HepG2 (cell line): ENCODE measurements at regions not wholly inside any gene's neighbourhood (a gene's known extent, or its start where the extent isn't known, plus 50 kb on each side); places are given as distances from the start of the nearest gene placed in this dataset.
A peak's percentile ranks its signal among the peaks of the same experiment; 100 is the strongest.

ENCODE experiments used
- AKAP8 ChIP-seq: sonication (generic); formaldehyde crosslinking; IDR thresholded peaks from 2 replicates; pipeline ENCODE4 v1.5.1; 2020; ENCODE audit warnings: mild to moderate bottlenecking, missing genetic modification reagents
- CAMTA2 ChIP-seq: sonication (generic); formaldehyde crosslinking; IDR thresholded peaks from 2 replicates; pipeline ENCODE4 v1.4.0; 2020; ENCODE audit warnings: mild to moderate bottlenecking, missing genetic modification reagents, borderline replicate concordance
- GATAD1 ChIP-seq: IDR thresholded peaks from 2 replicates; pipeline ENCODE4 v1.6.1; 2016; ENCODE audit warnings: missing genetic modification reagents, missing compliant biosample characterization
- NFYB ChIP-seq: sonication (generic); formaldehyde crosslinking; IDR thresholded peaks from 2 replicates; pipeline ENCODE4 v1.4.0; 2020; ENCODE audit warnings: missing genetic modification reagents
- PHF21A ChIP-seq: sonication (generic); formaldehyde crosslinking; IDR thresholded peaks from 2 replicates; pipeline ENCODE4 v1.5.0; 2020; ENCODE audit warnings: mild to moderate bottlenecking, missing genetic modification reagents
- SALL1 ChIP-seq: sonication (generic); formaldehyde crosslinking; IDR thresholded peaks from 2 replicates; pipeline ENCODE4 v1.8.0; 2022; ENCODE audit warnings: mild to moderate bottlenecking, missing genetic modification reagents
- SIX1 ChIP-seq: sonication (generic); formaldehyde crosslinking; IDR thresholded peaks from 2 replicates; pipeline ENCODE4 v1.4.0; 2020; ENCODE audit warnings: missing genetic modification reagents, borderline replicate concordance
- TCF7 ChIP-seq: sonication (generic); IDR thresholded peaks from 2 replicates; pipeline ENCODE4 v1.6.1; 2016; ENCODE audit warnings: antibody characterized with exemption, low read depth
- ZBTB21 ChIP-seq: sonication (generic); formaldehyde crosslinking; IDR thresholded peaks from 2 replicates; pipeline ENCODE4 v1.4.0; 2020; ENCODE audit warnings: missing genetic modification reagents
- ZFP62 ChIP-seq: sonication (generic); formaldehyde crosslinking; IDR thresholded peaks from 2 replicates; pipeline ENCODE4 v1.4.0; 2020; ENCODE audit warnings: missing genetic modification reagents
- ZNF33B ChIP-seq: sonication (generic); formaldehyde crosslinking; IDR thresholded peaks from 2 replicates; pipeline ENCODE4 v1.5.1; 2020; ENCODE audit warnings: mild to moderate bottlenecking, missing genetic modification reagents
- TF ChIP-seq, protein P1 (sequence below): sonication (generic); formaldehyde crosslinking; IDR thresholded peaks from 2 replicates; pipeline ENCODE4 v1.4.0; 2020; ENCODE audit warnings: missing genetic modification reagents, borderline replicate concordance
- TF ChIP-seq, protein P2 (sequence below): IDR thresholded peaks from 2 replicates; pipeline ENCODE4 v1.6.1; 2016; ENCODE audit warnings: mild to moderate bottlenecking
- TF ChIP-seq, protein P3 (sequence below): sonication (generic); formaldehyde crosslinking; IDR thresholded peaks from 2 replicates; pipeline ENCODE4 v1.4.0; 2020; ENCODE audit warnings: mild to moderate bottlenecking, missing genetic modification reagents
- TF ChIP-seq, protein P4 (sequence below): sonication (generic); formaldehyde crosslinking; IDR thresholded peaks from 2 replicates; pipeline ENCODE4 v1.8.0; 2022; ENCODE audit warnings: mild to moderate bottlenecking, missing genetic modification reagents; ENCODE audit not compliant: insufficient replicate concordance
- TF ChIP-seq, protein P5 (sequence below): sonication (generic); formaldehyde crosslinking; IDR thresholded peaks from 2 replicates; pipeline ENCODE4 v1.8.0; 2022; ENCODE audit warnings: mild to moderate bottlenecking, missing genetic modification reagents, borderline replicate concordance
- TF ChIP-seq, protein P6 (sequence below): sonication (generic); formaldehyde crosslinking; IDR thresholded peaks from 2 replicates; pipeline ENCODE4 v1.8.0; 2022; ENCODE audit warnings: mild to moderate bottlenecking, missing genetic modification reagents, moderate library complexity

DNA sequence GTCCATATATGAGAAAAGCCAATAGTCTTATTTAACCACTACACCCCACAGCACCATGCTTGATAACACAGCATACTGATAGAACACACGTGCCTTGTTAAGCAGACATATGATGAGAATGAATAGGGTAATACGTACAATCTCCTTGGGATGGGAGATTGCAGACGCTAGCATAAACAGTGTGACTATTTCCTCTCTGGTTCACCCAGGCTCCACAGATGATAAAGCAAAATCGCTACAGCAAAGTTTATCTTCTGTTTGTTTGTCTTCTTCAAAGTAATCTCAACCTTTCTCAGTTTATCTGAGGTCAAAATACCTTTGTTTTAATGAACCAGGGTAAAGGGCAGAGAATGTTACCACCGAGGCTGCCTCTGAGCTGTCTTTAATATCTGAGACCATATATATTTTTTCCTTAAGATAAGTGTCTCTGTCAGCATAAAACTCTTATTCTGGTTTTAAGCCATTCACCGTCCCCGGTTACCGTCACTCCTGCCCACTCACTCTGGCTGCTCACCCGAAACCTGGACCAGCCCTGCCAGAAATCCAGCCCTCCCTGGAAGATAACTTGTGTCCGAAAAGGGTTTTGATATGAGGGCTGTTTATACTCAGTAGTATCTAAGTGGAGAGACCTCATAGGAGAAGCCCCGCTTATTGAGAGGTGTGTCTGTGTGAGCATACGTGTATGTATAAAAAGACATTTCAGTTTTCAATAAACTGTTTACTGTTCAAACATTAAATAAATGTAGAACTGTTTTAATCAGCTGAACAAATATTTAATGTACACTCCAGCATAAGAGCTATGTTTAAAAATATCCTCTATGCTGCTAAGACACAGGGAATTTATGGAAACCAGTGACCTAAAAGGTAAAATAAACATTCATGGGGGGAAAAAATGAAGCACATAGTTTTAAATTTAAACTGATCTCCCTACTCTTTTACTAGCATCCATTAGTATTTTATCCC lies 465.4 kb downstream of the RASEF start (continued):
- TF ChIP-seq, protein P1, sequence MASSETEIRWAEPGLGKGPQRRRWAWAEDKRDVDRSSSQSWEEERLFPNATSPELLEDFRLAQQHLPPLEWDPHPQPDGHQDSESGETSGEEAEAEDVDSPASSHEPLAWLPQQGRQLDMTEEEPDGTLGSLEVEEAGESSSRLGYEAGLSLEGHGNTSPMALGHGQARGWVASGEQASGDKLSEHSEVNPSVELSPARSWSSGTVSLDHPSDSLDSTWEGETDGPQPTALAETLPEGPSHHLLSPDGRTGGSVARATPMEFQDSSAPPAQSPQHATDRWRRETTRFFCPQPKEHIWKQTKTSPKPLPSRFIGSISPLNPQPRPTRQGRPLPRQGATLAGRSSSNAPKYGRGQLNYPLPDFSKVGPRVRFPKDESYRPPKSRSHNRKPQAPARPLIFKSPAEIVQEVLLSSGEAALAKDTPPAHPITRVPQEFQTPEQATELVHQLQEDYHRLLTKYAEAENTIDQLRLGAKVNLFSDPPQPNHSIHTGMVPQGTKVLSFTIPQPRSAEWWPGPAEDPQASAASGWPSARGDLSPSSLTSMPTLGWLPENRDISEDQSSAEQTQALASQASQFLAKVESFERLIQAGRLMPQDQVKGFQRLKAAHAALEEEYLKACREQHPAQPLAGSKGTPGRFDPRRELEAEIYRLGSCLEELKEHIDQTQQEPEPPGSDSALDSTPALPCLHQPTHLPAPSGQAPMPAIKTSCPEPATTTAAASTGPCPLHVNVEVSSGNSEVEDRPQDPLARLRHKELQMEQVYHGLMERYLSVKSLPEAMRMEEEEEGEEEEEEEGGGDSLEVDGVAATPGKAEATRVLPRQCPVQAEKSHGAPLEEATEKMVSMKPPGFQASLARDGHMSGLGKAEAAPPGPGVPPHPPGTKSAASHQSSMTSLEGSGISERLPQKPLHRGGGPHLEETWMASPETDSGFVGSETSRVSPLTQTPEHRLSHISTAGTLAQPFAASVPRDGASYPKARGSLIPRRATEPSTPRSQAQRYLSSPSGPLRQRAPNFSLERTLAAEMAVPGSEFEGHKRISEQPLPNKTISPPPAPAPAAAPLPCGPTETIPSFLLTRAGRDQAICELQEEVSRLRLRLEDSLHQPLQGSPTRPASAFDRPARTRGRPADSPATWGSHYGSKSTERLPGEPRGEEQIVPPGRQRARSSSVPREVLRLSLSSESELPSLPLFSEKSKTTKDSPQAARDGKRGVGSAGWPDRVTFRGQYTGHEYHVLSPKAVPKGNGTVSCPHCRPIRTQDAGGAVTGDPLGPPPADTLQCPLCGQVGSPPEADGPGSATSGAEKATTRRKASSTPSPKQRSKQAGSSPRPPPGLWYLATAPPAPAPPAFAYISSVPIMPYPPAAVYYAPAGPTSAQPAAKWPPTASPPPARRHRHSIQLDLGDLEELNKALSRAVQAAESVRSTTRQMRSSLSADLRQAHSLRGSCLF, result no peak
- TF ChIP-seq, protein P2, sequence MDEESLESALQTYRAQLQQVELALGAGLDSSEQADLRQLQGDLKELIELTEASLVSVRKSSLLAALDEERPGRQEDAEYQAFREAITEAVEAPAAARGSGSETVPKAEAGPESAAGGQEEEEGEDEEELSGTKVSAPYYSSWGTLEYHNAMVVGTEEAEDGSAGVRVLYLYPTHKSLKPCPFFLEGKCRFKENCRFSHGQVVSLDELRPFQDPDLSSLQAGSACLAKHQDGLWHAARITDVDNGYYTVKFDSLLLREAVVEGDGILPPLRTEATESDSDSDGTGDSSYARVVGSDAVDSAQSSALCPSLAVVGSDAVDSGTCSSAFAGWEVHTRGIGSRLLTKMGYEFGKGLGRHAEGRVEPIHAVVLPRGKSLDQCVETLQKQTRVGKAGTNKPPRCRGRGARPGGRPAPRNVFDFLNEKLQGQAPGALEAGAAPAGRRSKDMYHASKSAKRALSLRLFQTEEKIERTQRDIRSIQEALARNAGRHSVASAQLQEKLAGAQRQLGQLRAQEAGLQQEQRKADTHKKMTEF (CRISPR knock-in tag), result peak; percentile 35; the same call in 1 of the 2 replicates
- TF ChIP-seq ZFP62 (CRISPR knock-in tag), result no peak
- TF ChIP-seq, protein P3, sequence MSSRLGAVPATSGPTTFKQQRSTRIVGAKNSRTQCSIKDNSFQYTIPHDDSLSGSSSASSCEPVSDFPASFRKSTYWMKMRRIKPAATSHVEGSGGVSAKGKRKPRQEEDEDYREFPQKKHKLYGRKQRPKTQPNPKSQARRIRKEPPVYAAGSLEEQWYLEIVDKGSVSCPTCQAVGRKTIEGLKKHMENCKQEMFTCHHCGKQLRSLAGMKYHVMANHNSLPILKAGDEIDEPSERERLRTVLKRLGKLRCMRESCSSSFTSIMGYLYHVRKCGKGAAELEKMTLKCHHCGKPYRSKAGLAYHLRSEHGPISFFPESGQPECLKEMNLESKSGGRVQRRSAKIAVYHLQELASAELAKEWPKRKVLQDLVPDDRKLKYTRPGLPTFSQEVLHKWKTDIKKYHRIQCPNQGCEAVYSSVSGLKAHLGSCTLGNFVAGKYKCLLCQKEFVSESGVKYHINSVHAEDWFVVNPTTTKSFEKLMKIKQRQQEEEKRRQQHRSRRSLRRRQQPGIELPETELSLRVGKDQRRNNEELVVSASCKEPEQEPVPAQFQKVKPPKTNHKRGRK, result no peak
- TF ChIP-seq GATAD1 (CRISPR knock-in tag), result no peak
- no peak for TF ChIP-seq ZNF33B (CRISPR knock-in tag)
- TF ChIP-seq CAMTA2, result no peak
- TF ChIP-seq, protein P4, sequence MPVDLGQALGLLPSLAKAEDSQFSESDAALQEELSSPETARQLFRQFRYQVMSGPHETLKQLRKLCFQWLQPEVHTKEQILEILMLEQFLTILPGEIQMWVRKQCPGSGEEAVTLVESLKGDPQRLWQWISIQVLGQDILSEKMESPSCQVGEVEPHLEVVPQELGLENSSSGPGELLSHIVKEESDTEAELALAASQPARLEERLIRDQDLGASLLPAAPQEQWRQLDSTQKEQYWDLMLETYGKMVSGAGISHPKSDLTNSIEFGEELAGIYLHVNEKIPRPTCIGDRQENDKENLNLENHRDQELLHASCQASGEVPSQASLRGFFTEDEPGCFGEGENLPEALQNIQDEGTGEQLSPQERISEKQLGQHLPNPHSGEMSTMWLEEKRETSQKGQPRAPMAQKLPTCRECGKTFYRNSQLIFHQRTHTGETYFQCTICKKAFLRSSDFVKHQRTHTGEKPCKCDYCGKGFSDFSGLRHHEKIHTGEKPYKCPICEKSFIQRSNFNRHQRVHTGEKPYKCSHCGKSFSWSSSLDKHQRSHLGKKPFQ, result no peak
- TF ChIP-seq, protein P5, sequence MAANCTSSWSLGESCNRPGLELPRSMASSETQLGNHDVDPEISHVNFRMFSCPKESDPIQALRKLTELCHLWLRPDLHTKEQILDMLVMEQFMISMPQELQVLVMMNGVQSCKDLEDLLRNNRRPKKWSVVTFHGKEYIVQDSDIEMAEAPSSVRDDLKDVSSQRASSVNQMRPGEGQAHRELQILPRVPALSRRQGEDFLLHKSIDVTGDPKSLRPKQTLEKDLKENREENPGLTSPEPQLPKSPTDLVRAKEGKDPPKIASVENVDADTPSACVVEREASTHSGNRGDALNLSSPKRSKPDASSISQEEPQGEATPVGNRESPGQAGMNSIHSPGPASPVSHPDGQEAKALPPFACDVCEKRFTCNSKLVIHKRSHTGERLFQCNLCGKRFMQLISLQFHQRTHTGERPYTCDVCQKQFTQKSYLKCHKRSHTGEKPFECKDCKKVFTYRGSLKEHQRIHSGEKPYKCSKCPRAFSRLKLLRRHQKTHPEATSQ (CRISPR knock-in tag), result no peak
- TF ChIP-seq TCF7, result peak; percentile 68
- peak; percentile 31; the same call in 1 of the 2 replicates for TF ChIP-seq SALL1
- TF ChIP-seq NFYB, result no peak
- TF ChIP-seq SIX1 (CRISPR knock-in tag), result no peak
- TF ChIP-seq, protein P6, sequence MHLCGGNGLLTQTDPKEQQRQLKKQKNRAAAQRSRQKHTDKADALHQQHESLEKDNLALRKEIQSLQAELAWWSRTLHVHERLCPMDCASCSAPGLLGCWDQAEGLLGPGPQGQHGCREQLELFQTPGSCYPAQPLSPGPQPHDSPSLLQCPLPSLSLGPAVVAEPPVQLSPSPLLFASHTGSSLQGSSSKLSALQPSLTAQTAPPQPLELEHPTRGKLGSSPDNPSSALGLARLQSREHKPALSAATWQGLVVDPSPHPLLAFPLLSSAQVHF (CRISPR knock-in tag), result no peak
- TF ChIP-seq PHF21A (CRISPR knock-in tag), result no peak
- no peak for TF ChIP-seq AKAP8 (CRISPR knock-in tag)
- peak; percentile 18; the same call in 1 of the 2 replicates for TF ChIP-seq ZBTB21 (CRISPR knock-in tag)
